Nephron (organoid): ENCODE measurements at regions not wholly inside any gene's neighbourhood (a gene's known extent, or its start where the extent isn't known, plus 50 kb on each side); places are given as distances from the start of the nearest gene placed in this dataset.
A peak's percentile ranks its signal among the peaks of the same experiment; 100 is the strongest.
"Not testable (repeated sequence)": the region's sequence is repeated elsewhere in the genome, so short reads cannot be mapped to it uniquely, and the experiment has no call there.

Experiments
- H3K27ac Mint-ChIP-seq, 3 experiments: 2 replicates each; pipeline ENCODE4 v1.8.0; 2020; ENCODE audit warnings: mixed read lengths in 3 of 3, mild to moderate bottlenecking in 2 of 3, moderate library complexity in 1 of 3
- H3K27me3 Mint-ChIP-seq: 2 replicates; pipeline ENCODE4 v1.8.0; 2021; ENCODE audit warnings: low read depth, mild to moderate bottlenecking, moderate library complexity, mixed read lengths
- H3K36me3 Mint-ChIP-seq: 2 replicates; pipeline ENCODE4 v1.8.0; 2020; ENCODE audit warnings: low read depth, mixed read lengths
- H3K4me1 Mint-ChIP-seq: 2 replicates; pipeline ENCODE4 v1.8.0; 2020; ENCODE audit warnings: mixed read lengths
- H3K4me3 Mint-ChIP-seq, 3 experiments: 2 replicates each; pipeline ENCODE4 v1.8.0; 2020; ENCODE audit warnings: mild to moderate bottlenecking in 3 of 3, mixed read lengths in 3 of 3, moderate library complexity in 2 of 3
- H3K9me3 Mint-ChIP-seq: 2 replicates; pipeline ENCODE4 v1.8.0; 2020; ENCODE audit warnings: mixed read lengths
- TF ChIP-seq, protein P1 (sequence below), 3 experiments: fragments of 200-600 bp; sonication (generic); IDR thresholded peaks; one replicate each; pipeline ENCODE4 v1.5.0; 2021; ENCODE audit warnings: antibody characterized with exemption in 3 of 3; ENCODE audit not compliant: unreplicated experiment in 3 of 3

DNA sequence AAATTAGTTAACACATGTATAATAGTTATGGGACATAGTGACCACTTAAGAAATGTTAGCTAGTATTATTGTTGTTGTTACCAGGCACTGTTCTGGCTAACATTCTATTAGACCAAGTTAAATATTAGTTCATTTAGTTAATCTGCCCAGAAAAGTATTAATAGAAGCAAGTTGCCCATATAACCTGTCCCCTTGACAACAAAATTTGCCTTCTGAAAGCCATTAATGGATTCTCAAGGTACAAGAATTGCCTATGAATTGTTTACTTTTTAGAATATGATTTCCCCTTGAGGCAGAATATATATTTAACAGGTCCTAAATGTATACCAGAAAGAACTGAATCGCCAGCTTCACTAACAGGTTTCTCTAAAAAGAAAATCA, 167.3 kb upstream of the TMCC3 start:
- Mint-ChIP-seq H3K27ac (no peak overlapping the region), H3K4me3 (no peak overlapping the region)
- TF ChIP-seq, protein P1, sequence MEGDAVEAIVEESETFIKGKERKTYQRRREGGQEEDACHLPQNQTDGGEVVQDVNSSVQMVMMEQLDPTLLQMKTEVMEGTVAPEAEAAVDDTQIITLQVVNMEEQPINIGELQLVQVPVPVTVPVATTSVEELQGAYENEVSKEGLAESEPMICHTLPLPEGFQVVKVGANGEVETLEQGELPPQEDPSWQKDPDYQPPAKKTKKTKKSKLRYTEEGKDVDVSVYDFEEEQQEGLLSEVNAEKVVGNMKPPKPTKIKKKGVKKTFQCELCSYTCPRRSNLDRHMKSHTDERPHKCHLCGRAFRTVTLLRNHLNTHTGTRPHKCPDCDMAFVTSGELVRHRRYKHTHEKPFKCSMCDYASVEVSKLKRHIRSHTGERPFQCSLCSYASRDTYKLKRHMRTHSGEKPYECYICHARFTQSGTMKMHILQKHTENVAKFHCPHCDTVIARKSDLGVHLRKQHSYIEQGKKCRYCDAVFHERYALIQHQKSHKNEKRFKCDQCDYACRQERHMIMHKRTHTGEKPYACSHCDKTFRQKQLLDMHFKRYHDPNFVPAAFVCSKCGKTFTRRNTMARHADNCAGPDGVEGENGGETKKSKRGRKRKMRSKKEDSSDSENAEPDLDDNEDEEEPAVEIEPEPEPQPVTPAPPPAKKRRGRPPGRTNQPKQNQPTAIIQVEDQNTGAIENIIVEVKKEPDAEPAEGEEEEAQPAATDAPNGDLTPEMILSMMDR (IDR thresholded peaks at IDR 0.05; ENCODE audit: unreplicated experiment in 3 of 3): no peak

DNA sequence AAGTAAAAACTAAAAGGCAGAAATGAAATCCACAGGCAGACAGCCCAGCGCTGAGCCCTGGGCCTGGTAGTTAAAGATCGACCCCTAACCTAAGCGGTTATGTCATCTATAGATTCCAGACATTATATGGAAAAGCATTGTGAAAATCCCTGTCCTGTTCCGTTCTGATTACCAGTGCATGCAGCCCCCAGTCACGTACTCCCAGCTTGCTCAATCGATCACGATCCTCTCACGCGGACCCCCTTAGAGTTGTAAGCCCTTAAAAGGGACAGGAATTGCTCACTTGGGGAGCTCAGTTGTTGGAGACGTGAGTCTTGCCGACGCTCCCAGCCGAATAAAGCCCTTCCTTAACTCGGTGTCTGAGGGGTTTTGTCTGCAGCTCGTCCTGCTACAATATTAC, 166.8 kb upstream of the TMCC3 start:
- peaks cover 31% of the 10 kb centered on the region for H3K9me3 Mint-ChIP-seq
- H3K4me1 Mint-ChIP-seq, H3K4me3 Mint-ChIP-seq, H3K27me3 Mint-ChIP-seq: not testable (repeated sequence)
- H3K36me3 Mint-ChIP-seq: peaks cover 15% of the 10 kb centered on the region
- H3K27ac Mint-ChIP-seq: peak overlapping the region in 2 of 3 experiments; percentile 14 to 61

More for the DNA sequence above, 167.3 kb upstream of the TMCC3 start:
- Mint-ChIP-seq H3K4me1 (peaks cover 4% of the 10 kb centered on the region), H3K9me3 (peaks cover 27% of the 10 kb centered on the region), H3K27me3 (no peaks in the 10 kb centered on the region), H3K36me3 (peaks cover 16% of the 10 kb centered on the region)

- Mint-ChIP-seq H3K36me3 (peaks cover 11% of the 10 kb centered on the region), H3K9me3 (peaks cover 32% of the 10 kb centered on the region)
- H3K27me3 Mint-ChIP-seq, H3K4me3 Mint-ChIP-seq, H3K27ac Mint-ChIP-seq, H3K4me1 Mint-ChIP-seq: not testable (repeated sequence)
Measured at GRCh38 chr12:94816746-94817145, 166.4 kb upstream of the TMCC3 start.

GRCh38 chr12:94815958-94816357, 165.6 kb upstream of the TMCC3 start:
- Mint-ChIP-seq H3K4me1 (peaks cover 4% of the 10 kb centered on the region), H3K4me3 (no peak overlapping the region), H3K27ac (no peak overlapping the region), H3K27me3 (no peaks in the 10 kb centered on the region), H3K36me3 (peaks cover 14% of the 10 kb centered on the region), H3K9me3 (peaks cover 40% of the 10 kb centered on the region)
- TF ChIP-seq, protein P1 (IDR thresholded peaks at IDR 0.05; ENCODE audit: unreplicated experiment in 3 of 3): no peak

DNA sequence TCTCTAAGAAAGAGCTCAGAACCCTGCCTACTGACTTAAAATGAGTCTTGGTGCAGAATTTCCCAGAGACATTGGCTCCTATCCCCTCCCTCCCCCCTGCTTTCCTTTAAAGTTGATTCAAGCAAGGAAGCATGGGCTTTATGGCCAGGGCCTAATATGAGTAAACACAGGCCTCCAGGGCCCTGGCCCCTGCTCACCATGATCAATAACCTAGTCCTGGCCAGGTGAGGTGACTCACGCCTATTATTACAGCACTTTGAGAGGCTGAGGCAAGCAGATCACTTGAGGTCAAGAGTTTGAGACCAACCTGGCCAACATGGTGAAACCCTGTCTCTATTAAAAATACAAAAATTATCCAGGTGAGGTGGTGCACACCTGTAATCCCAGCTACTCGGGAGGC, 165.1 kb upstream of the TMCC3 start:
- Mint-ChIP-seq H3K36me3 (peaks cover 15% of the 10 kb centered on the region), H3K9me3 (peaks cover 41% of the 10 kb centered on the region), H3K27me3 (no peaks in the 10 kb centered on the region), H3K4me1 (peaks cover 4% of the 10 kb centered on the region), H3K4me3 (no peak overlapping the region), H3K27ac (no peak overlapping the region)
- TF ChIP-seq, protein P1 (IDR thresholded peaks at IDR 0.05; ENCODE audit: unreplicated experiment in 3 of 3): no peak

DNA sequence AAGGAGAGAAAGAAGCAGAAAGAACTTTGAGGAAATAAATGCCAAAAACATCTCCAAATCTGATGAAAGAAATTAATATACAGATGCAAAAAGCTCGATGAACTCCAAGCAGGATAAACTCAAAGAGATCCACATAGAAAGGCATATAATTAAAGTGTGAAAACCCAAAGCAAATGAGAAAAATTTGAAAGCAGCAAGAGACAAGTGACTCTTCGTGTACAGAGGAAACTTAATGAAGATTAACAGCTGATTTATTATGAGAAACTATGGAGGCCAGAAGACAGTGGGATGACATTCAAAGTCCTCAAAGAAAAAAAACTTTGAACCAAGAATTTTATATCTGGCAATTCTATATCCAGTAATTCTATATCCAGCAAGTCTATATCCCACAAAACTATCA, 163.0 kb upstream of the TMCC3 start:
- H3K27me3 Mint-ChIP-seq: no peaks in the 10 kb centered on the region
- peaks cover 48% of the 10 kb centered on the region for H3K9me3 Mint-ChIP-seq

DNA sequence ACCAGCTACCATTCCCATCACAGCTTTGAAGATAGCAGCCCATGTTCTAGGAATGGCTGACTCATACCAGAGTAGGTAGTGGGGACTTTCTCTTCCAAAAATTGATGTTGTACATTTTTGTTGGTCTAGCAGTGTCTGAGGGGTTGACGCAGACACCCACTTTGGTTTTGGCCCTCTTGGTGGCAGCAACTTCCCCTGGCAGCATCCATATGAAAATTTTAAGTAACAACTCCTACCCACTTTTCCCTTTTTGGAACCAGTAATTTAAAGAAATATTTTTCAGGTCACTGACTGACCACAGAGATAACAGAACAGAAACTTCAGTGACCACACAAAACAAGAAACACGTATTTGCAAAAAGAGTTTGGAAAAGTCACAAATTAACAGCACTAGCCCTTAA, 162.0 kb upstream of the TMCC3 start:
- Mint-ChIP-seq H3K9me3 (peaks cover 48% of the 10 kb centered on the region), H3K27ac (no peak overlapping the region), H3K4me3 (no peak overlapping the region), H3K4me1 (no peaks in the 10 kb centered on the region), H3K36me3 (peaks cover 22% of the 10 kb centered on the region), H3K27me3 (no peaks in the 10 kb centered on the region)
- TF ChIP-seq, protein P1 (IDR thresholded peaks at IDR 0.05; ENCODE audit: unreplicated experiment in 3 of 3): no peak

More for the DNA sequence above, 163.0 kb upstream of the TMCC3 start:
- TF ChIP-seq, protein P1 (IDR thresholded peaks at IDR 0.05; ENCODE audit: unreplicated experiment in 3 of 3): no peak
- Mint-ChIP-seq H3K4me3 (no peak overlapping the region), H3K36me3 (peaks cover 22% of the 10 kb centered on the region), H3K27ac (no peak overlapping the region), H3K4me1 (no peaks in the 10 kb centered on the region)
